H54 (cell line): ENCODE measurements at regions not wholly inside any gene's neighbourhood (a gene's known extent, or its start where the extent isn't known, plus 50 kb on each side); places are given as distances from the start of the nearest gene placed in this dataset.

Experiments used
- DNase-seq: peaks from one replicate; pipeline ENCODE4 v3.0.0; 2011; ENCODE audit warnings: low spot score, mixed read lengths; ENCODE audit not compliant: insufficient read length
- FAIRE-seq: peaks from 3 replicates; lab custom pipeline; 2011; peaks lifted over from hg19 to GRCh38; lab: Jason Lieb, UNC
- POLR2A ChIP-seq: IDR thresholded peaks from 2 replicates; pipeline ENCODE4 v1.6.1; 2011; ENCODE audit warnings: low read depth, mild to moderate bottlenecking, low read length

- DNase-seq = no peak
- no peak for FAIRE-seq
- TF ChIP-seq POLR2A = no peak
Measured at GRCh38 chr10:20726381-20726780, 170.7 kb downstream of the NEBL start.

DNA sequence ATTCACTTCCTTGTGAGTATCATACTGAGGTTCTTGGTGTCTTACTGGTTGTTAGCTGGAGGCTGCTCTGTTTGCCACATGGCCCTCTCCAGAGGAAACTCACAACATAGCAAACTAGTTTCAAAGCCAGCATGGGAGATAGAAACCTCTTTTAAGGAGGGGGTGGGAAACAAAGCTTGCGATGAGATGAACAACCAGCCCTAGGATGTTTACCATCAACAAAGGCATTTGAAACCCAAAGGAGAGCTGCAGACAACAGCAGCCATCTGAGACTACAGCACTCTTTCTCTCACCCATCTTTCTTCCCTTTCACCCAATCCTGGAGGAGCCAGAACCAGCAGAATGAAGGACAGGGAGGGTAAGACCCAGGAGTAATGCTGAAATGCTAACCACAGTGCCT lies 182.1 kb downstream of the NEBL start:
- TF ChIP-seq POLR2A = no peak
- DNase-seq (no peak), FAIRE-seq (no peak)

DNA sequence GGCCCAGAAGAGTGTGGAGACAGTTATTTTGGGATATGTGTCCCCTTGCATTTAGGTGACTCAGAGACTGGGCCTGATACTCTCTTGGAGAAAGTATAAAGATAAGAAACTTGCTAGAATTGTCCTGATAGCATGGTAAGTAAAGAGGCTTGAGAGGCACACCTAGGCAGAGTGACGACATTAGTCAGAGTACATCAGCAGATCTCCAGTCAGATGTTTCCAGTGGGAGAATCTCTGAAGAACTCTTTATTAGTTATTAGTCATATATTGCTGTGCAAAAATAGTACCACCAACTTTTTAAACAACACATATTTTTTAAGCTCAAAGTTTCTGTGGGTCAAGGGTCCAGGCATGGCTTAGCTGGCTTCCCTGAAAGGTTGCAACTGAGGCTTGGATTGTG lies 182.6 kb downstream of the NEBL start:
- no peak for TF ChIP-seq POLR2A
- DNase-seq = no peak
- FAIRE-seq = no peak

DNA sequence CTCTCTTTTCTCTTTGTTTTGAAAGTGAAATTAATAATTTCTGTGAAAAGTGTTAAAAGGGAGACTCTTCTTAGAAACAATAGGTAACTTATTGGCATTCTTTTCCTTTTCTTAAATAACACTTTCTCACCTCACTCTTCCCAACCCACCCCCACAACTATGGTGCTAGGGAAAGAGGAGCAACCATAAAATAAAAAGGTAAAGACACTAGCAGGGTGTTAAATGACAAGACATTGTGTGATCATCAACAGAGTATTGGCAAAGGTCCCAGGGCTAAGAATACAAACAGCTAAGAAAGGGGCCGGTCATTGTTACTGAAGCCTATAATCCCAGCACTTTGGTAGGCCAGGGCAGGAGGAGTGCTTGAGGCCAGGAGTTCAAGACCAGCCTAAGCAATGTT lies 183.7 kb downstream of the NEBL start:
- no peak for TF ChIP-seq POLR2A
- no peak for DNase-seq
- FAIRE-seq = no peak

GRCh38 chr10:20712774-20713173 lies 184.3 kb downstream of the NEBL start:
- FAIRE-seq = no peak
- DNase-seq = no peak
- no peak for TF ChIP-seq POLR2A

GRCh38 chr10:20709708-20710107 lies 187.4 kb downstream of the NEBL start:
- TF ChIP-seq POLR2A = no peak
- DNase-seq (no peak), FAIRE-seq (no peak)

- FAIRE-seq = no peak
- DNase-seq = no peak
- TF ChIP-seq POLR2A = no peak
Measured at GRCh38 chr10:20708305-20708704, 188.8 kb downstream of the NEBL start.

DNA sequence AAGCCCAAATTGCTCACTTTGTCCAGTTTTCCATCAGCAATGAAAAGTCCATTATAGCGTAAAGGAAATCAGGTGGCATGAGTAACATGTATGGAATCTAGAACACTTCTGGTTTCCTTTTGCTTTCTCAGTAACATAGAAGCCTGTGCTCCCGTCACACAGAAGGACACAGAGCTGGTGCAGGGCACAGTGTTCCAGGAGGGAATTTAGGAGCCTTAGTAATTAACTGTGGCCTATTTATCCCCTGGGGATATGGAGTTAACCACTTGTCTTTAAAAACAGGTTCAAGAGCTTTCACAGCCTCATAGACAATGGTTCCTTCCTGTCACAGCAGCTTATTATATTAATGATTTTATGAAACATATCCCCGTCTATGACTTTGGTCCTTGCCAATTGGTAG lies 189.9 kb downstream of the NEBL start:
- no peak for TF ChIP-seq POLR2A
- no peak for FAIRE-seq
- no peak for DNase-seq

- TF ChIP-seq POLR2A = no peak
- no peak for DNase-seq
- FAIRE-seq = no peak
Measured at GRCh38 chr10:20698837-20699236, 198.3 kb downstream of the NEBL start.

DNA sequence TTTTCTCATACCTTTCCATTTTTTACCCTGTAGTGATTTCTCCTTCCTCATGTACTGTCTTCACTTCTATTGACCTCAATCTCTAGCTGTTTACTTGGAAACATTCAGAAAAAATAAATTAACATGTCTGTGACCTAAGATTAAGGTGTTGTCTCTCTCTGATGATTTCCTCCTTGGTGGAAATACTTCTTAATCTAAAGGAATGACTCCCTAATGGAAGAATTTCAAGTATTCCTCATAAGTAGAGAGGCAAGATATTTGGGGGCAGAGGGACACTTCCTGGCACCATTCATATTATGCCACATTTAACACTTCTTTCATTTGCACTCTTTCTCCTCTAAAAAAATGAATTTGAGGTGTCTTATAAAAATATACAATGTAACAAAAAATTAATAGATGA lies 202.8 kb downstream of the NEBL start:
- DNase-seq = no peak

DNA sequence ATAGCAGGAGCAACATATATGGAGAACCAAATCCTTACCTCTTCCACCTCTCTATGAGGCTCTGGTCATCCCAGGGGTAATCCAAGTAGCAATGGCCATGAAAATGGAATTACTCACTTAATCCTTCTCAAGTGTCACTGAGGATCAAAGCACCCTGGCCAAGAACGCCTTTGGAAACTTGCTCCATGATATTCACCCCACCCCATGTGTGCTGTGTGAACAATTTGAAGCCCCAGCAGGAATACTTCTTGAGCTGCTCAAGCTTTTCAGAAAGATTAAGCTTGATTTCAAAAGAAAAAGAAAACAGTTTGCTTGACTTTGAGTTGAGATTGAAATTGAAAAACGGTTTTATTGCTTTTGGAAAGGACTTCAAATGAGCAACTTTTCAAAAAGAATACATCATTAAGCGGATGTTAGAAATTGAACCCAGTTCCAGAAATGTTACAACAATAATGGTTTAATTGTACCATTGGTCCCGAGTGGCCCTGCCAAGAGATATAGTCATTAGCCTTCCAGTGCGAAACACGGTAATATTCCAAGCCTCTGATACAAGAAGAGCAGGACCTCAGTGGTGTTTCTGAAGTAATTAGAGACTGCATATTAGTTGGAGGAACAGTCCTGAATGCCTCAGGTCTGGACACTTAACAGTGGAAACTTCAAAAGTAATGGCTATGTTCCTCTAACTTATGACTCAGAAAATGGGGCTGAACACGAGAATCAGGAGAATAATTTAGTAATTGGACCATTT lies 208.1 kb downstream of the NEBL start:
- TF ChIP-seq POLR2A = no peak
- FAIRE-seq (no peak), DNase-seq (no peak)

More for the DNA sequence above, 202.8 kb downstream of the NEBL start:
- no peak for TF ChIP-seq POLR2A
- FAIRE-seq = no peak

DNA sequence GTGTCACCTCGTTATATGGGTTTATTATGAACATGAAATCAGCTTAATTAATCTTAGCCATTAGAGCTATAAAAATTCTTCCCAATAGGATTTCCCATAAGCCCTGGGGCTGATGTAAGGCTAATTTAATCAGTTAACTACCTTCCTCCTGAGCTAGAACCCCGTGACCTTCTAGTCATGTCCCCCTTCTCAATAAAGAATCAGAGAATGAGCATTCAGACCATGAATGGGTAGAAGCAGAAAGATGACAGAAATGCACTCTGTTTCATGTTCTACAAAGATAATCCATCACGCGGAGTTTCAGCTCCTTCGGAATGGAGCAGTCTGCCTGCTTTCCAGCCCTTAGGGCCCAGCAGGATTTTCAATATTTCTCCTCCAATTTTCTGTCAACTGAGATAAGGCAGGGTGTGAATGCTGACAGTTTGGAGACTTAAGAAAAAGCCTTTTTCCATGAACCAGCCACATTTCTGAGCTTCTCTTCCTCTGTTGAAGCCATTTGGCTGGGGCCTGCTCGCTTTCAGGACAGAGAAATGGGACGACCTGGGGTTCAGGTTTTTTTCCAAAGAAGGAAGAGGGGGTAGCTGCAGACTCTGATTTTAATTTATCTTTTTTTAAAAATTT lies 211.0 kb downstream of the NEBL start:
- FAIRE-seq (no peak), DNase-seq (no peak)
- TF ChIP-seq POLR2A = no peak

GRCh38 chr10:20685462-20685861 lies 211.6 kb downstream of the NEBL start:
- no peak for FAIRE-seq
- TF ChIP-seq POLR2A = no peak
- no peak for DNase-seq

- TF ChIP-seq POLR2A = no peak
- FAIRE-seq (no peak), DNase-seq (no peak)
Measured at GRCh38 chr10:20683345-20683744, 213.8 kb downstream of the NEBL start.

DNA sequence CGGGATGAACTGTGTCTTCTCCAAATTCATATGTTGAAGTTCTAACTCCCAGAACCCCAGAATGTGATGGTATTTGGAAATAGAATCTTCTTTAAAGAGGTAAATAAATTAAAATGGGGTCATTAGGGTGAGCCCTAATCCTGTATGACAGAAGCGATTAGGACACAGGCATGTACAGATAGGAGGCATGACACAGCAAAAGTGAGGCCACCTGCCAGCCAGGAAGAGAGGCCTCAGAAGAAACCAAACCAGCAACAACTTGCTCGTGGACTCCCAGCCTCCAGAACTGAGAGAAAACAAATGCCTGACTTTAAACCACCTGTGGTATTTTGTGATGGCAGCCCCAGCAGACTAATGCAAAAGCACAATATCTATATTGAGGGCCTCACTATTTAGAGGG lies 214.3 kb downstream of the NEBL start:
- DNase-seq = no peak
- no peak for TF ChIP-seq POLR2A
- FAIRE-seq = no peak

GRCh38 chr10:20677340-20677739 lies 219.8 kb downstream of the NEBL start:
- TF ChIP-seq POLR2A = no peak
- FAIRE-seq = no peak
- no peak for DNase-seq
